ENCODE measurements at regions not wholly inside any gene's neighbourhood (a gene's known extent, or its start where the extent isn't known, plus 50 kb on each side); places are given as distances from the start of the nearest gene placed in this dataset.

DNA sequence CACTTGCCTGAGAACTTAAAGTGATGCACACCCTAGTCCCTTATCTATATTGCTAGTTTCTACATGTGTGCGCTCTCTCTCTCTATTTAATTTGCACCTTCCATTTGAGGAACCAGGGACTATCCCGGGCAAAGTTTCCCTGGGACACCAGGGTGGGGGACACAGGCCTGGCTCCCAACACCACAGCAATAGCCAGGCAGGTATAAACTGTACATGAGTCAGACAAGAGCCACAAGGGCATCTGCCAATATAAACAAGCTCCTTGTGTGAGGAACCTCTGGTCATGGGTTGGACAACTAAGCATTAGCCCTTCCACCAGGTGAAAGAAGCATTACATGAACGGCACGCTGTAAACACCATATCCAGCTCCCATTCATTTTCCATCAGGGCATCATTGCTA is 455.5 kb downstream of the STIM2 start:
- H3K4me3 ChIP-seq (ENCODE audit: low read depth, low read length), result no peak overlapping the region
- no peak for DNase-seq (ENCODE audit: low read depth)
- TF ChIP-seq, protein P1, sequence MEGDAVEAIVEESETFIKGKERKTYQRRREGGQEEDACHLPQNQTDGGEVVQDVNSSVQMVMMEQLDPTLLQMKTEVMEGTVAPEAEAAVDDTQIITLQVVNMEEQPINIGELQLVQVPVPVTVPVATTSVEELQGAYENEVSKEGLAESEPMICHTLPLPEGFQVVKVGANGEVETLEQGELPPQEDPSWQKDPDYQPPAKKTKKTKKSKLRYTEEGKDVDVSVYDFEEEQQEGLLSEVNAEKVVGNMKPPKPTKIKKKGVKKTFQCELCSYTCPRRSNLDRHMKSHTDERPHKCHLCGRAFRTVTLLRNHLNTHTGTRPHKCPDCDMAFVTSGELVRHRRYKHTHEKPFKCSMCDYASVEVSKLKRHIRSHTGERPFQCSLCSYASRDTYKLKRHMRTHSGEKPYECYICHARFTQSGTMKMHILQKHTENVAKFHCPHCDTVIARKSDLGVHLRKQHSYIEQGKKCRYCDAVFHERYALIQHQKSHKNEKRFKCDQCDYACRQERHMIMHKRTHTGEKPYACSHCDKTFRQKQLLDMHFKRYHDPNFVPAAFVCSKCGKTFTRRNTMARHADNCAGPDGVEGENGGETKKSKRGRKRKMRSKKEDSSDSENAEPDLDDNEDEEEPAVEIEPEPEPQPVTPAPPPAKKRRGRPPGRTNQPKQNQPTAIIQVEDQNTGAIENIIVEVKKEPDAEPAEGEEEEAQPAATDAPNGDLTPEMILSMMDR (IDR thresholded peaks at IDR 0.05; ENCODE audit: low read depth, low read length, missing control alignments), result no peak
- in situ Hi-C loops (cut with HindIII; ENCODE audit: low sequenced_read_pairs), result no loop called here

DNA sequence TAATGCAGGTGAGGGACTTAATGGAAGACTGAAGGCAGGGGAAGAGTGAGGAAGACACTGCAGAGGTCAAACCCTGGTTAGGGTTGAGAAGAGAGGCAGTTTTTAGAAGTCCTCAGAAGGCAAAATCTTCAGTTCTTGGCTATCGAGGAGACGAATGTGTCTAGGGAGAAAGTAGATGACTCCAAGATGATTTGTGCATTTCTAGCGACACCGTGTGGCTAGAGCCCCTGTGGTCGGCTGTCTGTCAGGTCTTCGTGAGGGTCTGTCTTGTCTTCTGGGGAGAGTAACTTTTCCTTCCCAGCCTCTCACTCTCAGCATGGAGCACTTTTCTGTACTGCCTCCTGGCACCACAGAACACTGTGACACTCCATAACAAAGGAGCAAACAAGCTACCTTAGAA is 458.1 kb downstream of the STIM2 start:
- TF ChIP-seq, protein P1 (IDR thresholded peaks at IDR 0.05; ENCODE audit: low read depth, low read length, missing control alignments), result peak; percentile 68
- H3K4me3 ChIP-seq (ENCODE audit: low read depth, low read length), result no peak overlapping the region
- peak; percentile 23 for DNase-seq (ENCODE audit: low read depth)
- in situ Hi-C loops (cut with HindIII; ENCODE audit: low sequenced_read_pairs), result no loop called here

DNA sequence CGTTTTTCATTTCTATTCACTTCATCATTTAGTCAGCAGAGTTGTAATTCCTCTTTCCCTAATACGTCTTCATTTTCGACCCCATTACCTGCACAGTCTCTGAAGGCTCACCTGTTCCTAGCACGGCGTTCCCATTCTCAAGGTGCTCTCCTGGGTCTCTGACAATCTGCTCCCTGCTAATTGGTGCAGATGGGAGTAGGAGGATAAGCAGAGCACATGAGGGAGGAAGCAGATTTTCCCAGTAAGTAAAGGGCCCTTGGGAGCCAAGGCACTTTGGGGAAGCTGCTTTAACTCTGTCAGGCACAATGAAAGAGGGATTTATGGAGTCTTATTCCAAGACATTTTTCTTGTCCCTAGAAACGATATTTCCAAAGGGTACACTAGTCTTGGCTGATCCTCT is 466.4 kb downstream of the STIM2 start:
- DNase-seq (ENCODE audit: low read depth), result no peak
- H3K4me3 ChIP-seq (ENCODE audit: low read depth, low read length), result no peak overlapping the region
- TF ChIP-seq, protein P1 (IDR thresholded peaks at IDR 0.05; ENCODE audit: low read depth, low read length, missing control alignments), result no peak
- in situ Hi-C loops (cut with HindIII; ENCODE audit: low sequenced_read_pairs), result no loop called here

DNA sequence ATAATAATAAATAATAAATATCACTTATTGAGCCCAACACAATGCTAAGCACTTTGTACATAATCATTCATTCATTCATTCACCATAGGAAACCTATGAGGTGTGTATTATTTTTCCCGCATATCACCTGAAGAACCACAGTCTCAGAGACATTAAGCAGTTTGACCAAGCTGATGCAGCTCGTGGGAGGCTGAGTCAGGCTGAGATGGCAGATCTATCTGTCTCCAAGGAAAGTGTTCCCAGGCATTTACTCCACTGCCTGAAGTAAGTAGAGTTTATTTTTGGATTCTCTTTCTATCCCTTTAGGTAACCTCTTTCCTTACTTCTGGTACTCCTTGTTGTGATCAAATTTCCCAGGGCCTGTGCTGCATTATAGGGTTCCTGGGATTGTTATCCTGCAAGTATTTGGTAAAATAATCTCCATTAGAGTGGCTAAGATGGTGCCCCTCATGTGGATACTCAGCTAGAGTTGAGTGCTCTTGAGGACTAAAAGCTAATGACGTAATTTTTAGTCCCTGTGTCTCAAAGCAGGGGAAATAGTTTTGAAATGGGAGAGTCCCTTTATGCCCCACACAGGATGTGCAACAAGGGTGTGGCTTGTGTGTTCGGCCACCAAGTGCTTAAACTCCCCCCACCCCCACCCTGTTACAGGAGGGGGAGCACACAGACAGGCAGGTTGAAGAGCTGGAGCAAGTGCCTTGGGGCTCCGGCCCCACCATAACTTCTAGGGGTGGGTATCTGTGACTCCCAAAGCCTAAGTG is 467.0 kb downstream of the STIM2 start:
- H3K4me3 ChIP-seq (ENCODE audit: low read depth, low read length), result no peak overlapping the region
- no peak for DNase-seq (ENCODE audit: low read depth)
- in situ Hi-C loops (cut with HindIII; ENCODE audit: low sequenced_read_pairs), result no loop called here
- TF ChIP-seq, protein P1 (IDR thresholded peaks at IDR 0.05; ENCODE audit: low read depth, low read length, missing control alignments), result no peak

DNA sequence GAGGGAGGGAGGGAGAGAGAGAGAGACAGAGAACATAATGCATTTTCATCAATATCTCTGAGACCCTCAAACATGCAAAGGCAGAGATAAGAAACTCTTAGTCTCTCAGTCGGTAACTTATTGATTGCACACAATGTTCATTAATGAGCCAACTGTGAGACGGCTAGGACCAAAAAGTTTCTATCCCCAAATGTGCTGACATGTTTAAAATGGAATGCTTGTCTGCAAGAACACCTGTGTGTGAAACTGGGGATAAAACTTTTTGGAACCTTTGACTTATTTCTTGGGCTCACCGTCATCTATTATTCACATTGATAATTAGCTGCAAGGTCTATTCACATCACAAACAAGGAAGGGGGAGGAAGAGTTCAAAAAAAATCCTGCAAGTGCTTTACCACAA is 477.9 kb downstream of the STIM2 start:
- no peak overlapping the region for H3K4me3 ChIP-seq (ENCODE audit: low read depth, low read length)
- no peak for DNase-seq (ENCODE audit: low read depth)
- in situ Hi-C loops (cut with HindIII; ENCODE audit: low sequenced_read_pairs), result no loop called here
- TF ChIP-seq, protein P1 (IDR thresholded peaks at IDR 0.05; ENCODE audit: low read depth, low read length, missing control alignments), result no peak

DNA sequence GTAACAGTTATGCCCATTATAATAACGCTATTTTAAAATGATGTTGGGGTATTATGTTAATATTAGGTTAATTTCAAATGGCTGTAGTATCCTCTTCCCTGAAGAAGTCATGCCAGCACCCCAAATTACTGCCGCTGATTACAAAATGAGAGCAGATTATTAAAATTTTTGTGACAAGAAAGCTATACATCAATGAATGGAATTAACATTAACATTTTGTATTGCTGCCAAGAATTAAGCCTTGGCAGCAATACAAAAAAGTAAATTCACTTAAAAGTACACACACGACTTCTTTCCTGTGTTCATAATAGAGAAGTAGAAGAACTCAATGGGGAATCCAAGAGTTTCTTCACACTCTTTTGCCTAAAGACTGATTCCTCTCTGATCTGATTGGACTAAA is 482.8 kb downstream of the STIM2 start:
- DNase-seq (ENCODE audit: low read depth), result no peak
- in situ Hi-C loops (cut with HindIII; ENCODE audit: low sequenced_read_pairs), result no loop called here
- no peak overlapping the region for H3K4me3 ChIP-seq (ENCODE audit: low read depth, low read length)
- TF ChIP-seq, protein P1 (IDR thresholded peaks at IDR 0.05; ENCODE audit: low read depth, low read length, missing control alignments), result no peak

All from astrocyte of the cerebellum (primary cell).